ENCODE measurements at regions not wholly inside any gene's neighbourhood (a gene's known extent, or its start where the extent isn't known, plus 50 kb on each side); places are given as distances from the start of the nearest gene placed in this dataset.

DNA sequence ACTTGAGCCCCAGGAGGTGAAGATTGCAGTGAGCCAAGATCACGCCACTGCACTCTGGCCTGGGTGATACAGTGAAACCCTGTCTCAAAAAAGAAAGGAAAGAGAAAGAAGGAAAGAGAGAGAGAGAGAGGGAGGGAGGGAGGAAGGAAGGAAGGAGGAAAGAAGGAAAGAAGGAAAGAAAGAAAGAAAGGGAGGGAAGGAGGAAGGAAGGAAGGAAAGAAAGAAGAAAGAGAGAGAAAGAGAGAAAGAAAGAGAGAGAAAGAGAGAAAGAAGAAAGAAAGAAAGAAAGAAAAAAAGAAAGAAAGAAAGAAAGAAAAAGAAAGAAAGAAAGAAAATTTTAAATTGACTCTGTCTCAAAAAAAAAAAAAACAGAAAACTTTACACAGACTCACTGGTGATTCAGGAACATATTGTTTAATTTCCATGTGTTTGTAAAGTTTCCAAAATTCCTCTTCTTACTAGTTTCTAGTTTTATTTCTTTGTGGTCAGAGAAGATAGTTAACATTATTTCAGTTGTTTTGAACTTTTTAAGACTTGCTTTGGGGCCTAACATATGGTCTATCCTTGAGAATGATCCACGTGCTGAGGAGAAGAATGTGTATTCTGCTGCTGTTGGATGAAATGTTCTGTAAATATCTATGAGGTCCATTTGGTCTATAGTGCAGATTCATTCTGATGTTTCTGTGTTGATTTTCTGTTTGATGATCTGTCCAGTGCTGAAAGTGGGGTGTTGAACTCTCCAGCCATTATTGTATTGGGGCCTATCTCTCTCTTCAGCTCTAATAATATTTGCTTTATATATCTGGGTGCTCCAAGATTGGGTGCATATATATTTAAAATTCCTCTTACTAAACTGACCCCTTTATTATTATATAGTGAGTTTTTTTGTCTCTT lies 204.4 kb upstream of the SERP2 start:
- in situ Hi-C loops (cut with MboI): no loop called here
- Histone ChIP-seq H3K9ac (ENCODE audit: control insufficient read depth, insufficient read depth, low read length) (no peak overlapping the region), H3K79me2 (ENCODE audit: control insufficient read depth, insufficient read depth, low read length) (no peaks in the 10 kb centered on the region), H3K4me2 (ENCODE audit: control insufficient read depth, insufficient read depth) (no peak overlapping the region), H3K4me1 (ENCODE audit: control insufficient read depth, insufficient read depth, low read length) (no peaks in the 10 kb centered on the region), H3K27me3 (replicated peaks in 1 of 2; ENCODE audit: control insufficient read depth in 2 of 2, insufficient read depth in 2 of 2, low read length in 1 of 2) (no peaks in the 10 kb centered on the region; a peak in 1 of 4 replicates), H3K36me3 (ENCODE audit: control insufficient read depth in 2 of 2, insufficient read depth in 2 of 2, low read length in 1 of 2) (no peaks in the 10 kb centered on the region), H3K9me3 (replicated peaks; ENCODE audit: control insufficient read depth, insufficient read depth, low read length) (no peaks in the 10 kb centered on the region), H2AFZ (ENCODE audit: control insufficient read depth, low read depth, low read length) (no peak overlapping the region), H3K4me3 (no peak overlapping the region), H3K27ac (ENCODE audit: control insufficient read depth, insufficient read depth) (no peak overlapping the region), H4K20me1 (ENCODE audit: control insufficient read depth, insufficient read depth) (no peaks in the 10 kb centered on the region)
- intact Hi-C loops (cut with micrococcal nuclease; ENCODE audit: unreplicated experiment): no loop called here
- no TSS peak for BruUV-seq (replicated peaks)
- RAD21 ChIA-PET (ENCODE audit: unreplicated experiment): no interaction called here
- TF ChIP-seq, protein P1, sequence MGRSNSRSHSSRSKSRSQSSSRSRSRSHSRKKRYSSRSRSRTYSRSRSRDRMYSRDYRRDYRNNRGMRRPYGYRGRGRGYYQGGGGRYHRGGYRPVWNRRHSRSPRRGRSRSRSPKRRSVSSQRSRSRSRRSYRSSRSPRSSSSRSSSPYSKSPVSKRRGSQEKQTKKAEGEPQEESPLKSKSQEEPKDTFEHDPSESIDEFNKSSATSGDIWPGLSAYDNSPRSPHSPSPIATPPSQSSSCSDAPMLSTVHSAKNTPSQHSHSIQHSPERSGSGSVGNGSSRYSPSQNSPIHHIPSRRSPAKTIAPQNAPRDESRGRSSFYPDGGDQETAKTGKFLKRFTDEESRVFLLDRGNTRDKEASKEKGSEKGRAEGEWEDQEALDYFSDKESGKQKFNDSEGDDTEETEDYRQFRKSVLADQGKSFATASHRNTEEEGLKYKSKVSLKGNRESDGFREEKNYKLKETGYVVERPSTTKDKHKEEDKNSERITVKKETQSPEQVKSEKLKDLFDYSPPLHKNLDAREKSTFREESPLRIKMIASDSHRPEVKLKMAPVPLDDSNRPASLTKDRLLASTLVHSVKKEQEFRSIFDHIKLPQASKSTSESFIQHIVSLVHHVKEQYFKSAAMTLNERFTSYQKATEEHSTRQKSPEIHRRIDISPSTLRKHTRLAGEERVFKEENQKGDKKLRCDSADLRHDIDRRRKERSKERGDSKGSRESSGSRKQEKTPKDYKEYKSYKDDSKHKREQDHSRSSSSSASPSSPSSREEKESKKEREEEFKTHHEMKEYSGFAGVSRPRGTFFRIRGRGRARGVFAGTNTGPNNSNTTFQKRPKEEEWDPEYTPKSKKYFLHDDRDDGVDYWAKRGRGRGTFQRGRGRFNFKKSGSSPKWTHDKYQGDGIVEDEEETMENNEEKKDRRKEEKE (IDR thresholded peaks at IDR 0.05): no peak
- TF ChIP-seq, protein P2, sequence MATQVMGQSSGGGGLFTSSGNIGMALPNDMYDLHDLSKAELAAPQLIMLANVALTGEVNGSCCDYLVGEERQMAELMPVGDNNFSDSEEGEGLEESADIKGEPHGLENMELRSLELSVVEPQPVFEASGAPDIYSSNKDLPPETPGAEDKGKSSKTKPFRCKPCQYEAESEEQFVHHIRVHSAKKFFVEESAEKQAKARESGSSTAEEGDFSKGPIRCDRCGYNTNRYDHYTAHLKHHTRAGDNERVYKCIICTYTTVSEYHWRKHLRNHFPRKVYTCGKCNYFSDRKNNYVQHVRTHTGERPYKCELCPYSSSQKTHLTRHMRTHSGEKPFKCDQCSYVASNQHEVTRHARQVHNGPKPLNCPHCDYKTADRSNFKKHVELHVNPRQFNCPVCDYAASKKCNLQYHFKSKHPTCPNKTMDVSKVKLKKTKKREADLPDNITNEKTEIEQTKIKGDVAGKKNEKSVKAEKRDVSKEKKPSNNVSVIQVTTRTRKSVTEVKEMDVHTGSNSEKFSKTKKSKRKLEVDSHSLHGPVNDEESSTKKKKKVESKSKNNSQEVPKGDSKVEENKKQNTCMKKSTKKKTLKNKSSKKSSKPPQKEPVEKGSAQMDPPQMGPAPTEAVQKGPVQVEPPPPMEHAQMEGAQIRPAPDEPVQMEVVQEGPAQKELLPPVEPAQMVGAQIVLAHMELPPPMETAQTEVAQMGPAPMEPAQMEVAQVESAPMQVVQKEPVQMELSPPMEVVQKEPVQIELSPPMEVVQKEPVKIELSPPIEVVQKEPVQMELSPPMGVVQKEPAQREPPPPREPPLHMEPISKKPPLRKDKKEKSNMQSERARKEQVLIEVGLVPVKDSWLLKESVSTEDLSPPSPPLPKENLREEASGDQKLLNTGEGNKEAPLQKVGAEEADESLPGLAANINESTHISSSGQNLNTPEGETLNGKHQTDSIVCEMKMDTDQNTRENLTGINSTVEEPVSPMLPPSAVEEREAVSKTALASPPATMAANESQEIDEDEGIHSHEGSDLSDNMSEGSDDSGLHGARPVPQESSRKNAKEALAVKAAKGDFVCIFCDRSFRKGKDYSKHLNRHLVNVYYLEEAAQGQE (IDR thresholded peaks at IDR 0.05; ENCODE audit: low read depth, low read length): peak; percentile 60; the same call in 1 of the 2 replicates
- DNase-seq (ENCODE audit: low read depth, low spot score) (no peak), FAIRE-seq (no peak), ATAC-seq (no peak)
- CTCF ChIA-PET: no interaction called here
- SMC1A ChIA-PET (ENCODE audit: uncharacterized antibody, unreplicated experiment): no interaction called here
- 17% methylated on average over 2 of the region's 2 CpGs for WGBS (ENCODE audit: insufficient coverage, insufficient replicate concordance, low lambda C conversion rate, missing lambda C conversion rate)
- POLR2A ChIA-PET: no interaction called here

Measured in GM12878 (cell line).